HL-60 (cell line): ENCODE measurements at regions not wholly inside any gene's neighbourhood (a gene's known extent, or its start where the extent isn't known, plus 50 kb on each side); places are given as distances from the start of the nearest gene placed in this dataset.

ENCODE experiments used
- DNase-seq, 2 experiments: peaks; one replicate each; pipeline ENCODE4 v3.0.0-alpha.2; 2010 to 2020; ENCODE audit warnings: low read depth in 1 of 2, low spot score in 1 of 2
- H3K27ac ChIP-seq: fragments of 250-450 bp; sonication (Bioruptor Pico); replicated peaks from 2 replicates; pipeline ENCODE4 v1.5.1; 2020; ENCODE audit warnings: mild to moderate bottlenecking, moderate library complexity
- H3K27me3 ChIP-seq: fragments of 250-450 bp; sonication (Bioruptor Pico); 2 replicates; pipeline ENCODE4 v1.5.1; 2021; ENCODE audit warnings: mild to moderate bottlenecking, moderate library complexity; ENCODE audit not compliant: insufficient read depth, poor library complexity, severe bottlenecking
- H3K4me3 ChIP-seq: replicated peaks from 2 replicates; pipeline ENCODE4 v1.5.1; 2011; ENCODE audit warnings: mild to moderate bottlenecking, control low read depth, low read length; ENCODE audit not compliant: insufficient read depth
- GABPA ChIP-seq: IDR thresholded peaks from 2 replicates; pipeline ENCODE4 v1.6.1; 2012; ENCODE audit warnings: low read depth
- POLR2AphosphoS5 ChIP-seq: IDR thresholded peaks from 2 replicates; pipeline ENCODE4 v1.6.1; 2012; ENCODE audit warnings: low read depth
- SPI1 ChIP-seq: IDR thresholded peaks from 2 replicates; pipeline ENCODE4 v1.6.1; 2012; ENCODE audit warnings: low read depth, mild to moderate bottlenecking, borderline replicate concordance
- TF ChIP-seq, protein P1 (sequence below): IDR thresholded peaks from one replicate; pipeline ENCODE4 v1.5.1; 2011; ENCODE audit warnings: low read length, control low read depth, inconsistent platforms; ENCODE audit not compliant: insufficient read depth
- TF ChIP-seq, protein P2 (sequence below): IDR thresholded peaks from 2 replicates; pipeline ENCODE4 v1.6.1; 2012; ENCODE audit warnings: low read depth; ENCODE audit not compliant: insufficient replicate concordance

DNA sequence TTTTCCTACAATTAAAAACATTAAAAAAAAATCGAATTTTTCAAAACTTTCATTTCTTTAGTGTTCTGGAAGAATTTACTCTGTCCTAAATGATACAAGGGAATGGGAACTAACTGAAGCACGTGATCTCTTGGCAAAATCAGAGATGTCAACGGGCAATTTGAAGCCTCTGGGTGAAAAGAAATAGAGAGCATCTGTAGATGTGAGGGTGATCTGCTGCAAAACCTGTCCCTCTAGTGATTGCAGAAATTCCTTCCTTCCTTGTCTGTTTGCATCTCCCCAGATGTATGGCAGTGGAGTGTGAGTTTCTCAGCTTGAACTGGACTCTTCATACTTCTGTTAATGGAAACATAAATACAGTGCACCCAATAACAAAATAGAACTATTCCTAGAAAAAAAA lies 100.5 kb upstream of the S1PR1 start:
- no peak for TF ChIP-seq GABPA
- TF ChIP-seq SPI1, result no peak
- TF ChIP-seq, protein P1, sequence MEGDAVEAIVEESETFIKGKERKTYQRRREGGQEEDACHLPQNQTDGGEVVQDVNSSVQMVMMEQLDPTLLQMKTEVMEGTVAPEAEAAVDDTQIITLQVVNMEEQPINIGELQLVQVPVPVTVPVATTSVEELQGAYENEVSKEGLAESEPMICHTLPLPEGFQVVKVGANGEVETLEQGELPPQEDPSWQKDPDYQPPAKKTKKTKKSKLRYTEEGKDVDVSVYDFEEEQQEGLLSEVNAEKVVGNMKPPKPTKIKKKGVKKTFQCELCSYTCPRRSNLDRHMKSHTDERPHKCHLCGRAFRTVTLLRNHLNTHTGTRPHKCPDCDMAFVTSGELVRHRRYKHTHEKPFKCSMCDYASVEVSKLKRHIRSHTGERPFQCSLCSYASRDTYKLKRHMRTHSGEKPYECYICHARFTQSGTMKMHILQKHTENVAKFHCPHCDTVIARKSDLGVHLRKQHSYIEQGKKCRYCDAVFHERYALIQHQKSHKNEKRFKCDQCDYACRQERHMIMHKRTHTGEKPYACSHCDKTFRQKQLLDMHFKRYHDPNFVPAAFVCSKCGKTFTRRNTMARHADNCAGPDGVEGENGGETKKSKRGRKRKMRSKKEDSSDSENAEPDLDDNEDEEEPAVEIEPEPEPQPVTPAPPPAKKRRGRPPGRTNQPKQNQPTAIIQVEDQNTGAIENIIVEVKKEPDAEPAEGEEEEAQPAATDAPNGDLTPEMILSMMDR, result no peak
- TF ChIP-seq, protein P2, sequence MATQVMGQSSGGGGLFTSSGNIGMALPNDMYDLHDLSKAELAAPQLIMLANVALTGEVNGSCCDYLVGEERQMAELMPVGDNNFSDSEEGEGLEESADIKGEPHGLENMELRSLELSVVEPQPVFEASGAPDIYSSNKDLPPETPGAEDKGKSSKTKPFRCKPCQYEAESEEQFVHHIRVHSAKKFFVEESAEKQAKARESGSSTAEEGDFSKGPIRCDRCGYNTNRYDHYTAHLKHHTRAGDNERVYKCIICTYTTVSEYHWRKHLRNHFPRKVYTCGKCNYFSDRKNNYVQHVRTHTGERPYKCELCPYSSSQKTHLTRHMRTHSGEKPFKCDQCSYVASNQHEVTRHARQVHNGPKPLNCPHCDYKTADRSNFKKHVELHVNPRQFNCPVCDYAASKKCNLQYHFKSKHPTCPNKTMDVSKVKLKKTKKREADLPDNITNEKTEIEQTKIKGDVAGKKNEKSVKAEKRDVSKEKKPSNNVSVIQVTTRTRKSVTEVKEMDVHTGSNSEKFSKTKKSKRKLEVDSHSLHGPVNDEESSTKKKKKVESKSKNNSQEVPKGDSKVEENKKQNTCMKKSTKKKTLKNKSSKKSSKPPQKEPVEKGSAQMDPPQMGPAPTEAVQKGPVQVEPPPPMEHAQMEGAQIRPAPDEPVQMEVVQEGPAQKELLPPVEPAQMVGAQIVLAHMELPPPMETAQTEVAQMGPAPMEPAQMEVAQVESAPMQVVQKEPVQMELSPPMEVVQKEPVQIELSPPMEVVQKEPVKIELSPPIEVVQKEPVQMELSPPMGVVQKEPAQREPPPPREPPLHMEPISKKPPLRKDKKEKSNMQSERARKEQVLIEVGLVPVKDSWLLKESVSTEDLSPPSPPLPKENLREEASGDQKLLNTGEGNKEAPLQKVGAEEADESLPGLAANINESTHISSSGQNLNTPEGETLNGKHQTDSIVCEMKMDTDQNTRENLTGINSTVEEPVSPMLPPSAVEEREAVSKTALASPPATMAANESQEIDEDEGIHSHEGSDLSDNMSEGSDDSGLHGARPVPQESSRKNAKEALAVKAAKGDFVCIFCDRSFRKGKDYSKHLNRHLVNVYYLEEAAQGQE, result no peak
- no peak for TF ChIP-seq POLR2AphosphoS5
- Histone ChIP-seq H3K27me3 (no peaks in the 10 kb centered on the region), H3K27ac (no peak overlapping the region), H3K4me3 (no peak overlapping the region)
- DNase-seq, result no peak

DNA sequence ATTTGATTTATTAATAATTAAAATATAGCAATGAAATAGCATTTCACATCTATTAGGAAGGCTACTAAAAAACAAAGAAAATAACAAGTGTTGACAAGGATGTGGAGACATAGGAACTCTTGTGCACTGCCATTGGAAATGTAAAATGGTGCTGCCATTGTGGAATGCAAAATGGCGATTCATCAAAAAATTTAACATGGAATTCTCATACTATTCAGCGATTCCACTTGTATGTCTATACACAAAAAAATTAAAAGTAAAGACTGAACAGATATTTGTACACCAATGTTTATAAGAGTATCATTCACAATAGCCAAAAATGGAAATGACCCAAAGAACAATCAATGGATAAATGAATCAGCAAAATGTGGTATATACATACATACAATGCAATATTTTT lies 101.3 kb upstream of the S1PR1 start:
- Histone ChIP-seq H3K27ac (no peak overlapping the region), H3K27me3 (no peaks in the 10 kb centered on the region), H3K4me3 (no peak overlapping the region)
- TF ChIP-seq SPI1, result no peak
- TF ChIP-seq POLR2AphosphoS5, result no peak
- no peak for TF ChIP-seq GABPA
- TF ChIP-seq, protein P1, result no peak
- no peak for DNase-seq

DNA sequence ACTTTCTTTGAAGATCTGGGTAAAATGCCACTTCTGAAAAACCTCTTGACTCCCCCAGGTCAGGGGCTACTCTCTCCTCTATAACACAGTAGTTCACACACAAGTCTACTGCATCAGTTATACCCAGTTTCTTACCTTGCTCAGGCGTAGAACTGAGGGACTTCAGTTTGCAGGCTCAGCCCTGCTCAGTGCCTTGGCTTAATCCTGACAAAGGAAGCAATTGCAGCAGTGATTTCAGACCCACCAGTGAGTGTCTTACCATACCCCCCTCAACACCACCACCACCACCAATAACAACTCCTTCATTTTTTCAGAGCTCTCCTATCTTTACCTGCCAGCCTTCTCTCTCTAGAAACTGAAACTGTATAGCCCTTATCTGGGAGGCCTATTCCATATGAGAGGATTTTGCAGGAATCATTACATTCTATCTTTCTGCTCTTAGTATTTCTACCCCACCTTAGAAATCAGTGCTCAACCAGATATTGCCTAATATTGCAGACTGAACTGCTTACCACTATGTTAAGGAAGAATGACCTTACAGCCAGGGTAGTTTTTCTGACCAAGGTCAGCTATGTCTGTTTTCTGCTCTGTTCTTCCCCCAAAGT lies 105.5 kb upstream of the S1PR1 start:
- DNase-seq, result no peak
- H3K27me3 ChIP-seq, result no peaks in the 10 kb centered on the region
- H3K27ac ChIP-seq, result no peak overlapping the region
- no peak overlapping the region for H3K4me3 ChIP-seq
- TF ChIP-seq, protein P2, result no peak
- TF ChIP-seq POLR2AphosphoS5 (no peak), SPI1 (no peak), GABPA (no peak)
- TF ChIP-seq, protein P1, result no peak

DNA sequence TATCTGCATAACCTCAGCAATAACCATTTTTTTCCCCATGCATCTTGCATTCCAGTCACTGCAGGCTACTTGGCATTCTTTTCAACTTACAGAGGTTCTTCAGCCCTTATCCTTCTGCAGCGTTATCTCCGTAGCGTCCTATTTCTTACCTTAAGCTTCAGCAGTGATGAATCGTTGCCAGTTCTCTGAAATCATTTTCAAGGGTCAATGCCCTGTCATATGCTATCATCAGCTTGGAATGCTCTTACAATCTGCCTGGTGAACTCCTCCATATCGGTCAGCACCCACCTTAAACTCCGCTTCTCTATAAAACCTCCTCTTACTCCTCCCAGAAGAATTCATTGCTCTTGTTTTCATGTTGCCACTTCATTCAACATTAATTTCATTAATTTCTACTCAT lies 105.1 kb upstream of the DPH5 start:
- Histone ChIP-seq H3K27me3 (no peaks in the 10 kb centered on the region), H3K4me3 (no peak overlapping the region), H3K27ac (no peak overlapping the region)
- DNase-seq, result no peak
- TF ChIP-seq POLR2AphosphoS5 (no peak), GABPA (no peak), SPI1 (no peak)
- TF ChIP-seq, protein P1, result no peak
- TF ChIP-seq, protein P2, result no peak
